ENCODE measurements at regions not wholly inside any gene's neighbourhood (a gene's known extent, or its start where the extent isn't known, plus 50 kb on each side); places are given as distances from the start of the nearest gene placed in this dataset.

GRCh38 chr4:128552586-128552907 lies 257.0 kb upstream of the JADE1 start:
- Histone ChIP-seq H3K36me3 (ENCODE audit: insufficient read depth in 1 of 2, low read depth in 1 of 2) (no peaks in the 10 kb centered on the region), H3K27me3 (ENCODE audit: insufficient read depth in 3 of 3, low read length in 2 of 3) (no peaks in the 10 kb centered on the region), H3K4me1 (peaks cover 15% of the 10 kb centered on the region), H3K9me3 (no peaks in the 10 kb centered on the region), H3K4me3 (peak overlapping the region; percentile 82), H3K27ac (peak overlapping the region; percentile 98)
- no peak for TF ChIP-seq CTCF (IDR thresholded peaks at IDR 0.05)
- 51 to 79% (median 54%) methylated on average over 4 of the region's 4 CpGs for WGBS, 3 donors
- DNase-seq (no peak), ATAC-seq (peak; percentile 4 to 7 (median 5))
- intact Hi-C loops (cut with DNase I) = loop anchor here (2.0 to 10.0 kb wide), 3 partner anchors 24 to 100 kb away; no protein-coding TSS in a partner anchor

- no peak overlapping the region for H3K27ac ChIP-seq
- no peaks in the 10 kb centered on the region for H3K9me3 ChIP-seq
- intact Hi-C loops (cut with DNase I) = loop anchor here (5.0 to 10.0 kb wide), 2 partner anchors 96 to 99 kb away; no protein-coding TSS in a partner anchor
- 78 to 97% (median 85%) methylated on average over 4 of the region's 4 CpGs for WGBS, 3 donors
- H3K36me3 ChIP-seq (ENCODE audit: insufficient read depth in 1 of 2, low read depth in 1 of 2) = no peaks in the 10 kb centered on the region
- TF ChIP-seq CTCF (IDR thresholded peaks at IDR 0.05) = no peak
- DNase-seq (no peak), ATAC-seq (no peak)
- no peaks in the 10 kb centered on the region for H3K27me3 ChIP-seq (ENCODE audit: insufficient read depth in 3 of 3, low read length in 2 of 3)
- H3K4me3 ChIP-seq = no peak overlapping the region
- peaks cover 15% of the 10 kb centered on the region for H3K4me1 ChIP-seq
Measured at GRCh38 chr4:128551280-128551679, 258.2 kb upstream of the JADE1 start.

- ATAC-seq (no peak), DNase-seq (no peak)
- no peak overlapping the region for H3K27ac ChIP-seq
- H3K4me1 ChIP-seq = peaks cover 15% of the 10 kb centered on the region
- 94 to 97% (median 94%) methylated on average over 5 of the region's 5 CpGs for WGBS, 3 donors
- no peak for TF ChIP-seq CTCF (IDR thresholded peaks at IDR 0.05)
- intact Hi-C loops (cut with DNase I) = loop anchor here (5.0 to 10.0 kb wide), 2 partner anchors 95 to 98 kb away; no protein-coding TSS in a partner anchor
- no peaks in the 10 kb centered on the region for H3K9me3 ChIP-seq
- no peaks in the 10 kb centered on the region for H3K36me3 ChIP-seq (ENCODE audit: insufficient read depth in 1 of 2, low read depth in 1 of 2)
- no peak overlapping the region for H3K4me3 ChIP-seq
- no peaks in the 10 kb centered on the region for H3K27me3 ChIP-seq (ENCODE audit: insufficient read depth in 3 of 3, low read length in 2 of 3)
Measured at GRCh38 chr4:128550060-128550459, 259.4 kb upstream of the JADE1 start.

- Histone ChIP-seq H3K4me1 (peaks cover 15% of the 10 kb centered on the region), H3K27me3 (ENCODE audit: insufficient read depth in 3 of 3, low read length in 2 of 3) (no peaks in the 10 kb centered on the region), H3K36me3 (ENCODE audit: insufficient read depth in 1 of 2, low read depth in 1 of 2) (no peaks in the 10 kb centered on the region), H3K4me3 (no peak overlapping the region), H3K27ac (no peak overlapping the region), H3K9me3 (no peaks in the 10 kb centered on the region)
- 95 to 100% (median 97%) methylated on average over 1 of the region's 1 CpG for WGBS, 3 donors
- ATAC-seq (no peak), DNase-seq (no peak)
- no peak for TF ChIP-seq CTCF (IDR thresholded peaks at IDR 0.05)
- intact Hi-C loops (cut with DNase I) = loop anchor here (5.0 to 10.0 kb wide), 2 partner anchors 95 to 97 kb away; no protein-coding TSS in a partner anchor
Measured at GRCh38 chr4:128549636-128550035, 259.9 kb upstream of the JADE1 start.

GRCh38 chr4:128548381-128548780 lies 260.8 kb upstream of the PGRMC2 start:
- TF ChIP-seq CTCF (IDR thresholded peaks at IDR 0.05) = no peak
- WGBS, 3 donors = 98% methylated on average over 1 of the region's 1 CpG
- H3K27ac ChIP-seq = no peak overlapping the region
- no peaks in the 10 kb centered on the region for H3K36me3 ChIP-seq (ENCODE audit: insufficient read depth in 1 of 2, low read depth in 1 of 2)
- H3K9me3 ChIP-seq = no peaks in the 10 kb centered on the region
- no peaks in the 10 kb centered on the region for H3K27me3 ChIP-seq (ENCODE audit: insufficient read depth in 3 of 3, low read length in 2 of 3)
- no peak overlapping the region for H3K4me3 ChIP-seq
- DNase-seq = no peak
- H3K4me1 ChIP-seq = peaks cover 6% of the 10 kb centered on the region
- intact Hi-C loops (cut with DNase I) = no loop called here
- no peak for ATAC-seq
